GM06990 (cell line): ENCODE measurements at regions not wholly inside any gene's neighbourhood (a gene's known extent, or its start where the extent isn't known, plus 50 kb on each side); places are given as distances from the start of the nearest gene placed in this dataset.

Experiments used
- DNase-seq: peaks from one replicate; pipeline ENCODE4 v3.0.0-alpha.2; 2011; ENCODE audit not compliant: insufficient read length; ENCODE audit errors: extremely low read depth
- H3K27me3 ChIP-seq: replicated peaks from 2 replicates; pipeline ENCODE4 v1.6.0; 2011; ENCODE audit warnings: low read length; ENCODE audit not compliant: control insufficient read depth, insufficient read depth
- H3K36me3 ChIP-seq: 2 replicates; pipeline ENCODE4 v1.5.1; 2011; ENCODE audit warnings: low read length; ENCODE audit not compliant: control insufficient read depth, insufficient read depth
- H3K4me3 ChIP-seq: replicated peaks from 2 replicates; pipeline ENCODE4 v1.5.1; 2011; ENCODE audit warnings: low read depth, mild to moderate bottlenecking, control low read depth, low read length
- CTCF ChIP-seq: IDR thresholded peaks from 2 replicates; pipeline ENCODE4 v1.5.1; 2011; ENCODE audit warnings: low read length, control low read depth, mild to moderate bottlenecking, inconsistent platforms; ENCODE audit not compliant: insufficient read depth, poor library complexity, severe bottlenecking

- Histone ChIP-seq H3K36me3 (no peaks in the 10 kb centered on the region), H3K4me3 (no peak overlapping the region), H3K27me3 (peaks cover 1% of the 10 kb centered on the region)
- no peak for DNase-seq
- no peak for TF ChIP-seq CTCF
Measured at GRCh38 chr9:107685376-107685775, 195.8 kb upstream of the KLF4 start.

DNA sequence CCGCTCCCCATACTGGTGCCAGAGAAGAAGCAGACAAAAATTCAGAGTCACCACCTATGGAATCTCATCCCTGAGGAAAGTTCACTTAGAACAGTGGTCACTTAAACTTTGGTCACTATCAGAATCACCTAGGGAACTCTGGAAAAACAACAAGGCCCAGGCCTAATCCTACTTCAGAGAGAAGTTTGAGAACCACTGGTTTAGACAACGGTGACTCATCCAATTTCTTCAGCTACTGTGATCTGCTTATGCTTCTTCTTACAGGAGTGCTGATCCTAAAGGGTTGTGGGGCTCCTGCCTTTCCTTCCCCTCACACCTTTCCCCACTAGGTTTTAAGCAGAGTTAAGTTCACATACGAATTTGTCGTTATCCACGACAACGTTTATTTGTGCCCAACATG lies 194.7 kb upstream of the KLF4 start:
- no peak for DNase-seq
- no peaks in the 10 kb centered on the region for H3K36me3 ChIP-seq
- H3K27me3 ChIP-seq = peaks cover 1% of the 10 kb centered on the region
- no peak overlapping the region for H3K4me3 ChIP-seq
- TF ChIP-seq CTCF = no peak

GRCh38 chr9:107683566-107683965 lies 194.0 kb upstream of the KLF4 start:
- peaks cover 1% of the 10 kb centered on the region for H3K27me3 ChIP-seq
- H3K4me3 ChIP-seq = no peak overlapping the region
- DNase-seq = no peak
- no peak for TF ChIP-seq CTCF
- H3K36me3 ChIP-seq = no peaks in the 10 kb centered on the region

DNA sequence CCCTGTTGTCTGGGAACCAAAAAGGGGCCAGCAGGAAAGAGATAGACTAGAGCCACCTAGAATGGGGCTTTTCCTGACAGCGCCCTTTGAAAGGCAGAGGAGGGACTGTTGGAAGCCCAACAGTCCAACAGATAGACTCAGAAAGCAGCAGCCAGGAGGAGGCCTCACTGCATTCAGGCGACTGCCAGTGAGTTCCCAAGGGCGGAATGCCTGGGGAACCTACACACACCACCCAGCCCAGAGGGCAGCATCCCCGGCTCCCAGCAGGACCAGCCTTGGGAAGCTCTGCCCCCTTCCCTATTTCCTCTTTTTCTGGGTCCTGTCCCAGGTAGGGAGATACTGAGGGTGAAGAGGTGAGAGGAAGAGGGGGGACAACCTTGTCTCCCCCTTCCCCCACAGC lies 192.4 kb upstream of the KLF4 start:
- no peak for DNase-seq
- Histone ChIP-seq H3K27me3 (peaks cover 1% of the 10 kb centered on the region), H3K36me3 (no peaks in the 10 kb centered on the region), H3K4me3 (no peak overlapping the region)
- no peak for TF ChIP-seq CTCF

GRCh38 chr9:107675351-107676259 lies 186.0 kb upstream of the KLF4 start:
- DNase-seq = no peak
- no peak for TF ChIP-seq CTCF
- no peaks in the 10 kb centered on the region for H3K36me3 ChIP-seq

More at GRCh38 chr9:107675351-107676259, 186.0 kb upstream of the KLF4 start:
- H3K4me3 ChIP-seq = no peak overlapping the region
- no peaks in the 10 kb centered on the region; the same call in 1 of the 2 replicates for H3K27me3 ChIP-seq
